EH (cell line): ENCODE measurements at regions not wholly inside any gene's neighbourhood (a gene's known extent, or its start where the extent isn't known, plus 50 kb on each side); places are given as distances from the start of the nearest gene placed in this dataset.

ENCODE experiments used
- DNase-seq: peaks from one replicate; pipeline ENCODE4 v3.0.0-alpha.2; 2015; ENCODE audit warnings: low read depth

DNA sequence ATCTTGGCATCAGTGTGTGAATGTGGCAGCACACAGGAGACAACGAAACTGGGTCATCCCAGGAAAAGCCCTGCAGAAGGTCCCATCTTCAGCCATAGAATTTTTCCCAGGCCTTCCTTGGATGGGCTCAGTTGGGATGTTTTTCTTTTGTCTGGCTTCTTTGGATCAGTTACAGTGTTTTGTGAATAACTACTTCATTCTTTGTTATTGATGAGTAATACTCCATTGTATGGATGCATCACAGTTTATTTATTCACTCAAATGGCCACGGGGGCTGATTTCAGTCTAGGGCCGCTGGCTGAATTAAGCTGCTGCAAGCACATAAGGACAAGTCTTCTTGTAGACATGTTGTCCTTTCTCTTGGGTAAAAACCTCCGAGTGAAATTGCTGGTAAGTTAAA lies 81.3 kb upstream of the CD93 start:
- peak; percentile 48 for DNase-seq

DNA sequence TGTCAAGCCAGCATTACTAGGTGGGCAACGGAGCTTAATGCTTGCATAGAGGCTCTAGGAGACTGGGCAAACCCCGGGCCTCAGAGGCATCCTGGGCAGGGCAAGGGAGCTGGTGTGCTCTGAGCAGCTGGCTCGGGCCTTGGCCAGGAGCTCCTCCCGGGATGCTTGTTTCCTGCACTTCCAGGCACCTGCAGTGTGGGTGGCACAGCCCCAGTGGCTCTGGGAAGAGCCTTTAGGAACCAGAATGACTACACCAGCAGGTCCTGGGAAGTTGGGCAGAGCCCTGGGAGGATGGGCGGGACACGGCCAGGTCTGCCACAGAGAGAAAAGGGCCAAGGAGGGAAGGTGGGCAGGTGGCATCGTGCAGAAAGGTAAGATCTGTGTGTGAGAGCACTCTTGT lies 80.4 kb upstream of the CD93 start:
- DNase-seq = no peak

DNA sequence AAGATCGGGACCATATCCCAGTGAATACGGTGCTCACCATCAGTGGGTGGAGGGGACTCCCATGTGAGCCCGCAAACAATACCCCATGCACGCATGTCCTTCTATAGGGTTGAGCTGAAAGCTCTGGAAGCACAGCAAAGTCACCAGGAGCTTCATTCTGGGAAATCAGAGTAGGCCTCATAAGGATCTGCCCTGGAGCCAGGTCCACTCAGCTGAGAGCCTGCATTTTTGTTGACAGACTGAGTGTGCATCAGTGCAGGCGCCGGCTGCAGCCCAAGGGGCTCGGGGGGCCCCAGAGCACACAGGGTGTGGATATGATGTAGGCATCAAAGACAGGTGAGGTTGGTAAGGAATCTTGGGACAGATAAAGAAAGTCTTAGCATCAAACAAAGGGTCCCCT lies 79.8 kb upstream of the CD93 start:
- no peak for DNase-seq

DNA sequence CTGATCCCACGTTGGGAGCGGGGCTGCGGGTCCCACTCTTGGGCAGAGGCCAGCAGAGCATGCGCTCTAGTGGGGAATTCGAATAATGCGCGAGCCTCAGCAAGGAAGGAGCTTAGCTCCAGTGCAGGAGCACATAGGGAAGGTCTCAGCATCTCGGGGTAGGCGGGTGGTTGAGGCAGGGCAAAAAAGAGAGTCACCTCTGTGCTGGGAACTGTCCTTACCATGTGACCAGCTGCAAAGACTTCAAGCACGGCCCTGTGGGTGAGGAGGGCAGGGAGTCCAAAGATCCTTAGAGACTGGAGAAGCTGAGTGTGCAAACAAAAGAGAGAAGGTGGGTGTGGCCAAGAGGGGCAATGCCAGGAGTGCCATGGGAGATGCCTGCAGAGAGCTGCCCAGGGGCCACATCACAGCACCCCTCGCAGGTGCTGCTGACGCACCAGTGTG lies 79.2 kb upstream of the CD93 start:
- DNase-seq = no peak

DNA sequence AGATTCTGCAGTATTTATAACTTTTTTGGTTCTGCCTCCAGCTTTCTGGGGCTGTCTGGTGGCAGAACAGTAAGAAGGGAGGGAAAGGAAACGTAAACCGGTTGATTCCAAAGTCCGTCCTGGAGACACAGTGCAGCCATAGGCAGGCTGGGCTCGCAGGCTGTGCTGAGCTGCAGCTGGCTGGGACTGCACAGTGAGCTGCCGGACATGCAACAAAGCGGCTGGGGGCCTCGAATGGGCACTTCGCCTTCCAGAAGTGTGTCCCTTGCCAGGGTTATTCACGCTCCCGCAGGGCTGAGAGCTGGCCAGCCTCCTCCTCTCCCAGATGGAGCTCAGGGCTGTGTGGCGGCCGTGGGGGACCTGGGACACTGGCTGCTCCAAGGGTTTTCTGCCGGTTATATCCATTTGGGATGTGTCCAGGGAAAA lies 78.1 kb upstream of the CD93 start:
- DNase-seq = no peak

DNA sequence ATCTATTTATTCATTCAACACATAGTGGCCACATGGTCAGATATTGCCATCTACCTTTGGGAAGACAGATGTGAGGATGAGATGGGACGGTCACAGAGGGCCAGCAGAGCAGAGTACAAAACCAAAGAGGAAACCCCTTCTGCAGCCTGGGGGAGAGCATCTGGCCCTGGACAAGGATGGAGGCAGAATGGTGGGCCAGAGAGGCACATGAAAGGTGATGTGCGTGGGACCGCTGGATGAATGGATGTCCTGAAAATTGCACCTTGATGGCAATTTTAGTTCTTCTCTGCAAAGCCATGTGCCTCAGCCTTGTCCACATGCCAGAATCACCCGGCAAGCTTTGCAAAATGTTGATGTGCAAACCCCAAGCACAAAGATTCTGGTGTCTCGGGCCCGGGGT lies 77.4 kb upstream of the CD93 start:
- no peak for DNase-seq

DNA sequence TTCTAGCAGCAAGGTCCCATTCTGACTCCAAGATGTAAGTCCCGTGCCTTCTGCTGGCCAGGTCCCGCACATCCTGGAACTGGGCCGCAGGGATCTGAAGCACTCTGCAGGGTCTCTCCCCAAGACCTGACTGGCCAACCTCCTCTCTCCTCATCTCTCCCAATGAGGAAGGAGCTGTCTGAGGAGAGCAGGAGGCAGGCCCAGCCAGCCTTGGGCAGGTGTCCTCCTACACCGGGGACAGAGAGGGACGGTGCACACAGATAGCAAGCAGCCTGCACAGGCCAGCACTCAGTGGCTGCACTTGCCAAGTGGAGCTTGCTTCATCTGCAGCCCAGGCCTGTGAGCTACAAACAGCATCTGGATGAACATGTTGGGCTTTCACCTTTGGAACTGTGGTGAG lies 76.8 kb upstream of the CD93 start:
- DNase-seq = no peak

DNA sequence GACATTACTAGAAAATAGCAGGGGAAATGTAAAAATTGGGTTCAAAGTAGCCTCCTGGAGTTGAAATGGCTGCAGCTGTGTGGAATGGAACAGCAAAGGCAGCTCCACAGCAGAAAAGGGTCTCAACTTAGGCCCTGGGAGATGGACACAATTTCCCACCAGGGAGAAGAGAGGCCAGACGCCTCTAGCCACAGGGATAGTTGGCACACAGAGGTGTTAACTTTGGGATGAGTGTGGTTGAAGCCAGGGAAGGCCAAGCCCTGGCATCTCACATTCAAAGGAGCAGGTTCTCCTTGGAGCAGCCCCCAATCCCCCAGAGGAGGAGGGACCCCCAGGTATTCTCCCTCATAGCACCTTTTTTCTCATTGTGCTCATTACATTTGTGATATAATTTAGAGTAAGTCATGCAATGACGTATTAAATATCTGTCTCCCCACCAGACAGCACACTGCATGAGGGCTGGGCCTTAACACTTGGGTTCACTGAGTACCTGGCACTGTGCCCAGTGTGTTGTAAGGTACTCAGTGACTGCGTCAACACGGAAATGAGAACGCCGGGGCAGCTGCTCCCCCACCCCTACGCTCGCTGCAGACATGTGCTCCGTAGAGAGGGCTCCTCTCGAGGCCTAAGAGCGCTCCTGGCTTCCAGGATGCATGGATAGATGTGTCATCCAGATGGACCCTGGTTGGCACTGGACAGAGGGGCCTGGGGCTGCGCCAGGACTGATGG lies 76.0 kb upstream of the CD93 start:
- DNase-seq = peak; percentile 12

DNA sequence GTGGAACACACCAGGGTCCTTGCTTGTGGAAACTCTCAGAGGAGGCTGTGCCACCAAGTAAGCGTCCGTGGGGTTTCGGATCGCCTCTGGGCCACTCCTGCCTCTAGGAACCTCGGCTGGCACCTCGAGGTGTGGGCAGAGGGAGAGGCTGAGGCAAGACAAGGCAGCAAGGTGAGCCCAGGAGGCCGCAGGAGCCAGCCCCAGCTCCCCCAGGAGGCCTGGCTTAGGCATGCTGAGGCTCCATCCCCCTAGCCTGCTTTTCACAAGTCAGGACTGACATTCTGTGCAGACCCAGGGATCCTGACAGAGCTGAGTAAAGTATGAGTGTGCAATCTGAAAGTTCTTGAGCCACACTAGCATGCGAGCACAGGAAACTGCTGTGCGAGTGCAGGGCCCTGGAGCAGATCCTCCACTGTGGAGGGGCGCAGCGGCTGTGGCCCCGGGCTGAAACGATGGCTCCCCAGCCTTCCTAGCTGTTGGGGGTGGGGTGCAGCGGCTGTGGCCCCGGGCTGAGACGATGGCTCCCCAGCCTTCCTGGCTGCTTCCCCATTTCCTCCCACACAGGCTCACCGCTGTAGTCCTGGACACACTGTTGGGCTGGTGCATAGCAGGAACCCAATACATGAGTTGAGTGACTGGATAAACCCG lies 75.2 kb upstream of the CD93 start:
- peak; percentile 18 for DNase-seq

DNA sequence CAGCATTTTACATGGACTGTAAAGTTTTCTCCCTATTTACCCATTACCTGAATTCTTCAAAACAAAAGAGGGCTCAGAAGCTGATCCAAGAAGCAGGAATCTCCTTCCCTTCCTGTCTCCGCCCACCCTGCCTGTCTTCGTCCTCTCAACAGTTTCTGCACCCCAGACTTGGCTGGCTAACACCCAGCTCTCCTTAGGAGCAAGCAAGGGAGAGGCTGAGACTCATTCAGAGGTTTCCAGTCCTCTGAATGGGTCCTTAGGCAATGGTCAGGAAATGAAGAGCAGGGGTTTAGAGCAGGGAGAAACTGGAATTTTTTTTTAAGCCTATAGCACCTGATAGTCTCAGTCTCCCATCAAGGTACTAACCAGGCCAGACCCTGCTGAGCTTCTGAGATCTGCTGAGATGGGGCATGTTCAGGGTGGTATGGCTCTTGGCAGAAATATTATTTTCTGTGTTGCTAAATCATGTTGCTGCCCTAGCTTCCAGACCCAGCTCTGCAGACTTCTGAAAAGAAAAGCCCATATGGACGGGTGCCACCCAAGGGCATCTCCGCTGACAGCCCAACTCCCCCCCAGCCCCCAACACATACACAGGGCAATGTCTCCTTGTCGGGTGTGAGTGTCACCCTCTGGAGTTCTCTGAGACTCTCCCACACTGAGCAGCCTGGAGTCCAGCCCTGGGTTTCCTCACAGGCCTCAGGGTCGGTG lies 74.6 kb upstream of the CD93 start:
- peak; percentile 28 for DNase-seq

DNA sequence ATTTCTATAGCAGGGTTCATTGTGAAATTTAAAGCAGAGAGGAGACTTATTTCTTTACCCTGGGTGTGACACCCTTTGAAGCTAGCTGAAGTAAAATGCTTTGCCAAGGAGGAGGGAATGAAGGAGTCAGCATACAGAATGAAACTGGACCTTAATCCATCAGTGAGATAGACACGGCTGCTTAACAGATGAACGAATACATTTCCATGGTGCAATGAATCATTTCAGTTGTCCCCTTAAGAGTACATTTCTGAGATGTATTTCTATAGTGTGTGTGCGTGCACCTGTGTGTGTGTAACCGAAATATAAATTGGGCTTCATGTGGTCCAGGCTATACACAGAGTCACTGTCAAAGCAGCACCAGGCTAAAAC lies 73.8 kb upstream of the CD93 start:
- no peak for DNase-seq

DNA sequence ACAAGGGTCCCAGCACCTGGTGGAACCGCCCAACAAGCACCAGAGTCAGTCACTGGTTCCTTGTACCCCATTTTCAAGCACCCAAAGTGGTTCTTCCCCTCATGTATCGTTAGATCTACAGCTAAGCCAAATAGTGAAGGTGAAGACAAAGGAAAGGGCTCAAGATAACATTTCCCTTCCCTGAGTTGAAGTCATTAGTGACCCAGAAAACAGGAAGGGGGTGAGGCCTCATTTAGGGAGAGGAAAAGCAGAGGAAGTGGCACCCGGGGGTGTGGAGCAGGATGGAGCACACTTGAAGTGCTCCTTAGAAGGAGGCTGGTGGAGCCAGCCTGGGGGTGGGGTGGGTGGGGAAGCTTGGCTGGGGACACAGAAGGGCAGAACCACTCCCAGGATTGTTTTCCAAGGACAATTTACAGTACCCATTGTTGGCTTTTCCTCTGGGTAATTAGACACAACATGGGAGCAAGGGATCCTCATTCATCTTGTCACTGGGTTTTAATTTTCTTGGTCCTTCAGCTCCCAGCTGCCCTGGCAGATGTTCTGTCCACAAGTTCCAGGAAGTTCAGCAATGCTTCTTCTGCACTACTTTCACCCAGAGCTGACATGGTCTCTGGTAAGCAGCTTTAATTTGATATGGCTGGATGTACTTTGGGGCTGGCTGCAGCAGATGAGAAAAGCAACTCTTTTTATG lies 73.3 kb upstream of the CD93 start:
- DNase-seq = no peak

DNA sequence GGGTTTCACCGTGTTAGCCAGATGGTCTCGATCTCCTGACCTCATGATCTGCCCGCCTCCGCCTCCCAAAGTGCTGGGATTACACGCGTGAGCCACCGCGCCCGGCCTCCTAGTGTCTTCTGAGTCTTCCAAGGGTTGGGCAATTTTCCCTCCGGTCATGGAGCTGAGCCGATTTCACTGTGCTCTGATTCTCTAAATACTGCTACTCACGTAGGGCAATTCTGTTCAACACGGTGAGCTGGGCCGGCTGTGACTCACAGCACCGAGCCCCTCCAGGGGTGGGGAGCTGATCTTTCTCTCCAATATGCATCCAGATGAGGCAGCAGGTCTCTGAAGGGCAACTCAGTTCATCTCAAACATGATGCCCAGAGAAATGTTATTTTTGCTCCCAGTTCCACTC lies 71.6 kb upstream of the CD93 start:
- no peak for DNase-seq

DNA sequence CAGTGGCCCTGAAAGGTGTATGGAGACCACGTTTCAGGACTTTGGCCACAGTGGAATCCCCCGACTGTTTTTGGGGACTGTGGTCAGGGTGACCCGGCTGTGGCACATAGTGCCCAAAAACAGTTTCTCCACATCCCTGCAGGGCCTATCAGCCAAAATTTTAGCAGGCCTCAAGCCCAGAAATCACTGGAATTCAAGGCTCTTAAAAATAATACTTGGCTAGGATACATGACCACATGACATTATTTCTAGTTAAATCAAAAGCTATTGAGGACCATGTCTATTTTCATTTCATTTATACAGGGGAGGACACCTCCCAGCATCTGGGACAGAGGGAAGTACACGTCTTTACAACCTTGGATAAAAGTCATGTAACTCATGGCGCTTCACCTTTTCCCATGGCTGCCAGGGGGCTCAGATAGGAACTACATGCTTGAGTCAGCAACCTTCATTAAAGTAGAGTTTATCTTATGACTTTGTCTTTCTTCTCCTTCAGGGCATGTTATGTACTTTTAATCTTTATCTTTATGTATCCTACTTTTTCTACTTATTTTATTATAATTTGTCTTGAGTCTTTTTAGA lies 70.8 kb upstream of the CD93 start:
- peak; percentile 43 for DNase-seq

DNA sequence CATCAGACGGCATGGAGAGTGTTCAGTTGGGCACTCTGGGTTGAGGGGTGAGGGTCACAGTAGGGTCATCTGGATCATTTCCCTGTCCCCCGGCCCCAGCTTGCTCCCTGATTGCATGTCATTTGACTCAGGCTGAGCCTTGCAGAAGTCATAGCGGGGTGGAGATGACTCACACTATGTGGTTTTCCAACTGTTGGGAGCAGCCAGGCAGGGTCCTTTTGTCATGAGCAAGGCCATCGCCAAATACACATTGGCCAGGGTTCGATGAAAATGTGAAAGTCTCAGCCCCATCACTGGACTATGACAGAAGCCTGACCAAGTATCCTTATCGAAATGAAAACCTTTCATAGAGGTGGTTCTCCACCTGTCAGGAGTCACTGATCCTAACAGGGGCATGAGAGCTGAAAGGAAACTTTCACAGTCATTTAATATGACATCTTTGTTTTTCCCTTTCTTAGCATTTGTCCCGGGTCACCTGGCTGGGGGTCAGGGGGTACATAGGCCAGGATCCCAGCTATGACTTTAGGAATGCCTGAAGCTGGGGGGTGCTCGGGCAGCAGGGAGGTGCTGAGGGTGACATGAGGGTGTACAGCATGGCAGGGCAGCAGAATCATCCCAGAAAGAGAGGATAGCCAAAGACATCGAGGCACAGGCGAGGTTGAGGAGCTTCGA lies 70.2 kb upstream of the CD93 start:
- DNase-seq = peak; percentile 86

DNA sequence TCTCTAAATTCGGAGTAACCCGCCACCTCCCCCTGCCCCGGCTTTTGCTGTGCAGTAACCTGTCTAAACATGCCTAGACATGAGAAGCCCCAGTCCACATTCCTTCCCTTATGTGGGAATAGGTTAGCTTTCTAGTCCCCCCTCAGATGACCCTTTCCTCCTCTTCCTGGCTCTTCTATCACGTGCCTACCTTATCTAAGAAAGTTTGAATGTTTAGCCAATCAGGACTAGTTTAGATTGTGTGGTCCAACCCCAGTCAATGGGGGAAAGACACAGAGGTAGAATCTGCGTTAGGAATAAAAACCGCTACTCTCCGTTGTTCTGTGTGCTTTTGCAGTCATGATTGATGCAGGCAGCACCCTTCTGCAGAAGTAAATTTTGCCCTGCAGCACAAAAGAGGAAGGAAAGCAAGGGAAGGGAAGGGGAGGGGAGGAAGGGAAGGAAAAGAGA lies 69.0 kb upstream of the CD93 start:
- no peak for DNase-seq

DNA sequence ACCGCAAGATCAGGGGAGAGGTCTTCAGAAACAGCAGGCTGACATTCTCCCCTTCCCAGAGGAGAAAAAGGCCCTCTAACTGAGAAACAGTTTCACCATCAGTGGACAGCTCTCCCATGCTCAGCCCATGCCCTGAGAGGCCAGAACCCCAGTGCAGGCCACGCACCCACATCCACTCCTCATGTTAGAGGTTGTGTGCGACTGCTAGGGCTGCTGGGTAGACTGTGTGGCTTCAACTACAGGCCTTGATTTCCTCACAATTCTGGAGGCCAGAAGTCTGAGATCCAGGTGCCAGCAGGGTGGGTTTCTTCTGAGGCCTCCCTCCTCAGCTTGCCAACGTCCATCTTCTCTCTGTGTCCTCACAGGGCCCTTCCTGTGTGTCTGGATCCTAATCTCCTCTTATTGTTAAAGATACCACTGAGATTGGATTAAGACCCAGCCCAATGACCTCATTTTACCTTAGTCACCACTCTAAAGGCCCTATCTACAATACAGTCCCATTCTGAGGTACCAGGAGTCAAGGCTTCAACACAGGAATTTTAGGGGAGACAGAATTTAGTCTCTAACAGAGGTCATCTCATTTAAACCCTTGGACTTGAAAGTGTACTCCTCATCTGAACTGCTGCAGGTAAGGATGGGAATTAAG lies 67.7 kb upstream of the CD93 start:
- DNase-seq = no peak

DNA sequence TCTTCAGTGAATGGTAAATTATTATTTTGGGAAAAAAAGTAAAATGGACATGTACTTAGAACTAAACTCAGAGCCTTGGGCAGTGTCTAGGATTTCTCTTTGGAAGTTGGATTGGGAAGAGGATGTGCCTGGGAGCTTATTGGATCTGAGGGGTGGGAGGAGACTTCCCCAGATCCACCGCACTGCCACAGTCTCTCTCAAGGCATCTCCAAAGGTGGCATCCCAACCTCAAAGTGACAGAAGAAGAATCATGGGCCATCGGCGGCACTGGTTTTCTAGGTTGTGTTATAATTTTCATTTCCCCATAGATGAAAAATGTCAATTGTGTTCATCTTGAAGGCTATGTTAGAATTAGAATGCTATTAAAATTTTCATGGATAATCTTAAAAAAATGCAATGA lies 66.8 kb upstream of the CD93 start:
- DNase-seq = no peak

DNA sequence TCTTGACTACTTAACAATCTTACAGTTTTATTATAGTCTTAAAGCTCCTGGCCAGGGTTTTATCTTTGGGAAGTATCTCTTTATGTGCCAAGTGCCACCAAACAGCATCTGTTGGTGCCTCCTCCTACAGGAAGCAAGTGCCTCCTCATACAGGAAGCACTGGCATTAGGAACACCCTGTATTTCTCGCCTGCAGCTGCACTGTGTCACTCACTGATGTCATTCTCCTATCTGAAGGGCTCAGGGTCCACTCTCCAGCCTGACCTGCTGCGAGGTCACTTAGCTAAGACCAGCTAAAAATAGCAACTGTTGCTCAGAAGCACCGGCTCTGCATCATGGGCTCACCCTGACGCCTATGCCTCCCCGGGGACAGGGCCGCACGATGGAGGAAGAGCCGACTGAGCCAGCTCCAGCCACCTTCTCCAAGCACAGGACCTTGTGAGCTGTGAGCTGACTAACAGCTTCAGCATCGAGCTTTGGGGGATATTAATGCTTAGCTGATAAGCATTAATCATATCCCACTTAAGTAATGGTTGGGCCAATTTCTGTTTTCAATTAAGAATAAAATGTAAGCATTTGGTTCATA lies 66.3 kb upstream of the CD93 start:
- peak; percentile 86 for DNase-seq

DNA sequence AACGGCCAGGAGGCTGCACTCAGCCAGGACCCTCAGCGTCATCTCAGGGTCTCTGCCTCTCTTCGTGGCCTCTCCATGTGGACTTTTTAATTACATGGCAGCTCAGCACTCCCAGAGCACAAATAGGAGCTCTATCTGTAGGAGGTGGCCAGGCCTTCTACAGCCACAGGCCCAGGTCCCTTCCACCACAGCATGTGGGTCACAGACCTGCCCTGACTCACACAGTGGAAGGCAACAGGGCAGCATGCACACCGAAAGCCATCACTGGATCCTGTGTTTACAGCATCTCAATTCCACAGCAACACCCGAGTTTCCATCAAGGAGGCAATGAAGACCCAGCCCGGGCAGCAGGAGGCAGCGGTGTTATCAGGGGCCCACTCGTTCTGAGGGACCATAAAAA lies 65.8 kb upstream of the CD93 start:
- peak; percentile 24 for DNase-seq
